HepG2 (cell line): ENCODE measurements at regions not wholly inside any gene's neighbourhood (a gene's known extent, or its start where the extent isn't known, plus 50 kb on each side); places are given as distances from the start of the nearest gene placed in this dataset.

Experiments used
- CBX5 ChIP-seq: sonication (generic); formaldehyde crosslinking; IDR thresholded peaks from 2 replicates; pipeline ENCODE4 v1.4.0; 2020; ENCODE audit warnings: missing genetic modification reagents, borderline replicate concordance
- CHD2 ChIP-seq: IDR thresholded peaks from 2 replicates; pipeline ENCODE4 v1.6.1; 2011; ENCODE audit warnings: low read depth, low read length, improper control_type of control experiment
- CTCF ChIP-seq: sonication (generic); formaldehyde crosslinking; IDR thresholded peaks from 2 replicates; pipeline ENCODE4 v1.5.0; 2020; ENCODE audit warnings: mild to moderate bottlenecking, missing genetic modification reagents, moderate library complexity
- ELF1 ChIP-seq: sonication (generic); formaldehyde crosslinking; IDR thresholded peaks from 2 replicates; pipeline ENCODE4 v1.4.0; 2020; ENCODE audit warnings: missing genetic modification reagents
- EP300 ChIP-seq, 3 experiments: sonication (generic) in 1 of 3; formaldehyde crosslinking in 1 of 3; IDR thresholded peaks; 2 replicates each; pipeline versions ENCODE4 v1.5.1 to v1.6.1; 2011 to 2020; ENCODE audit warnings: low read depth in 2 of 3, low read length in 2 of 3, borderline replicate concordance in 1 of 3, improper control_type of control experiment in 1 of 3, mild to moderate bottlenecking in 1 of 3, missing genetic modification reagents in 1 of 3, moderate library complexity in 1 of 3
- GMEB1 ChIP-seq: sonication (generic); formaldehyde crosslinking; IDR thresholded peaks from 2 replicates; pipeline ENCODE4 v1.5.1; 2020; ENCODE audit warnings: missing genetic modification reagents, mild to moderate bottlenecking, borderline replicate concordance
- MAX ChIP-seq: IDR thresholded peaks from 2 replicates; pipeline ENCODE4 v1.6.1; 2012; ENCODE audit warnings: inconsistent platforms
- POLR2A ChIP-seq, 2 experiments: IDR thresholded peaks; 2 replicates each; pipeline ENCODE4 v1.6.1; 2011; ENCODE audit warnings: low read depth in 2 of 2, low read length in 2 of 2, mild to moderate bottlenecking in 1 of 2, moderate library complexity in 1 of 2; ENCODE audit not compliant: insufficient read depth in 1 of 2
- REL ChIP-seq: sonication (generic); formaldehyde crosslinking; conservative IDR thresholded peaks from 2 replicates; pipeline ENCODE4 v1.8.0; 2022; ENCODE audit warnings: mild to moderate bottlenecking, missing genetic modification reagents, moderate library complexity
- ZNF10 ChIP-seq: sonication (generic); formaldehyde crosslinking; IDR thresholded peaks from 2 replicates; pipeline ENCODE4 v1.4.0; 2020; ENCODE audit warnings: mild to moderate bottlenecking, low read depth, missing genetic modification reagents, borderline replicate concordance
- ZNF17 ChIP-seq: sonication (generic); formaldehyde crosslinking; IDR thresholded peaks from 2 replicates; pipeline ENCODE4 v1.5.0; 2020; ENCODE audit warnings: mild to moderate bottlenecking, missing genetic modification reagents

- TF ChIP-seq EP300 (IDR thresholded peaks at IDR 0.05; ENCODE audit: low read depth in 2 of 2, low read length in 2 of 2) (no peak), EP300 (CRISPR knock-in tag; IDR thresholded peaks at IDR 0.05; ENCODE audit: borderline replicate concordance) (no peak), ELF1 (CRISPR knock-in tag) (no peak), GMEB1 (CRISPR knock-in tag) (no peak), REL (CRISPR knock-in tag) (no peak), MAX (no peak), POLR2A (IDR thresholded peaks at IDR 0.05; ENCODE audit: insufficient read depth in 1 of 2, low read depth in 2 of 2, low read length in 2 of 2) (no peak), CHD2 (no peak), CTCF (CRISPR knock-in tag) (no peak), ZNF10 (CRISPR knock-in tag) (no peak), ZNF17 (no peak), CBX5 (CRISPR knock-in tag) (no peak)
Observed at GRCh38 chr12:19681007-19681406, 241.7 kb downstream of the AEBP2 start.
